Mammary epithelial cell (primary cell): ENCODE measurements at regions not wholly inside any gene's neighbourhood (a gene's known extent, or its start where the extent isn't known, plus 50 kb on each side); places are given as distances from the start of the nearest gene placed in this dataset.

ENCODE experiments used
- EZH2 ChIP-seq: IDR thresholded peaks from 2 replicates; pipeline ENCODE4 v1.6.1; 2012; ENCODE audit warnings: low read length, inconsistent platforms, borderline replicate concordance
- TF ChIP-seq, protein P1 (sequence below), 2 donors: IDR thresholded peaks in 1 of 2; conservative IDR thresholded peaks in 1 of 2; 2 replicates each; pipeline ENCODE4 v1.5.1; 2011 to 2012; ENCODE audit warnings: inconsistent platforms in 2 of 2, low read length in 2 of 2, mild to moderate bottlenecking in 2 of 2, control low read depth in 1 of 2, low read depth in 1 of 2; ENCODE audit not compliant: insufficient read depth in 1 of 2; ENCODE audit errors: extremely low read depth in 1 of 2

GRCh38 chr11:45572354-45573123, 92.9 kb downstream of the CHST1 start:
- TF ChIP-seq, protein P1, sequence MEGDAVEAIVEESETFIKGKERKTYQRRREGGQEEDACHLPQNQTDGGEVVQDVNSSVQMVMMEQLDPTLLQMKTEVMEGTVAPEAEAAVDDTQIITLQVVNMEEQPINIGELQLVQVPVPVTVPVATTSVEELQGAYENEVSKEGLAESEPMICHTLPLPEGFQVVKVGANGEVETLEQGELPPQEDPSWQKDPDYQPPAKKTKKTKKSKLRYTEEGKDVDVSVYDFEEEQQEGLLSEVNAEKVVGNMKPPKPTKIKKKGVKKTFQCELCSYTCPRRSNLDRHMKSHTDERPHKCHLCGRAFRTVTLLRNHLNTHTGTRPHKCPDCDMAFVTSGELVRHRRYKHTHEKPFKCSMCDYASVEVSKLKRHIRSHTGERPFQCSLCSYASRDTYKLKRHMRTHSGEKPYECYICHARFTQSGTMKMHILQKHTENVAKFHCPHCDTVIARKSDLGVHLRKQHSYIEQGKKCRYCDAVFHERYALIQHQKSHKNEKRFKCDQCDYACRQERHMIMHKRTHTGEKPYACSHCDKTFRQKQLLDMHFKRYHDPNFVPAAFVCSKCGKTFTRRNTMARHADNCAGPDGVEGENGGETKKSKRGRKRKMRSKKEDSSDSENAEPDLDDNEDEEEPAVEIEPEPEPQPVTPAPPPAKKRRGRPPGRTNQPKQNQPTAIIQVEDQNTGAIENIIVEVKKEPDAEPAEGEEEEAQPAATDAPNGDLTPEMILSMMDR (conservative IDR thresholded peaks at IDR 0.05 in 1 of 2, IDR thresholded peaks at IDR 0.05 in 1 of 2; ENCODE audit: extremely low read depth in 1 of 2, insufficient read depth in 1 of 2, low read depth in 1 of 2, low read length in 2 of 2), result no peak
- TF ChIP-seq EZH2, result no peak
